NCI-H1105 treated with DMSO at 0.1 percent for 48 hours (cell line): ENCODE measurements at regions not wholly inside any gene's neighbourhood (a gene's known extent, or its start where the extent isn't known, plus 50 kb on each side); places are given as distances from the start of the nearest gene placed in this dataset.
"Not testable (repeated sequence)": the region's sequence is repeated elsewhere in the genome, so short reads cannot be mapped to it uniquely, and the experiment has no call there.

Experiments used
- DNase-seq: peaks from one replicate; lab custom pipeline; 2025; lab: John Stamatoyannopoulos, UW

GRCh38 chr1:191350938-191351337 lies 807.3 kb upstream of the RGS18 start:
- DNase-seq: peak; percentile 95

GRCh38 chr1:191358724-191359123 lies 799.5 kb upstream of the RGS18 start:
- no peak for DNase-seq

DNA sequence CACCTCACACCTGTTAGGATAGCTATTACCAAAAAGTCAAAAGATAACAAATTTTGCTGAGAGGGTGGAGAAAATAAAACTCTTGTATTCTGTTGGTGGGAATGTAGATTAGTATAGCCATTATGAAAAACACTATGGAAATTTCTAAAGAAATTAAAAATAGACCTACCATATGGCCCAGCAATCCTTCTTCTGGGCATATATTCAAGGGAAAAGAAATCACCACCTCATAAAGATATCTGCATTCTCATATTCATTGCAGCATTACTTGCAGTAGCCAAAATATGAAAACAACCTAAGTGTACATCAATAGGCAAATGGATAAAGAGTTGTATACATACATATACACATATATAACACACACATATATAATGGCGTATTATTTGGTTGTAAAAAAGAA lies 791.6 kb upstream of the RGS18 start:
- no peak for DNase-seq

DNA sequence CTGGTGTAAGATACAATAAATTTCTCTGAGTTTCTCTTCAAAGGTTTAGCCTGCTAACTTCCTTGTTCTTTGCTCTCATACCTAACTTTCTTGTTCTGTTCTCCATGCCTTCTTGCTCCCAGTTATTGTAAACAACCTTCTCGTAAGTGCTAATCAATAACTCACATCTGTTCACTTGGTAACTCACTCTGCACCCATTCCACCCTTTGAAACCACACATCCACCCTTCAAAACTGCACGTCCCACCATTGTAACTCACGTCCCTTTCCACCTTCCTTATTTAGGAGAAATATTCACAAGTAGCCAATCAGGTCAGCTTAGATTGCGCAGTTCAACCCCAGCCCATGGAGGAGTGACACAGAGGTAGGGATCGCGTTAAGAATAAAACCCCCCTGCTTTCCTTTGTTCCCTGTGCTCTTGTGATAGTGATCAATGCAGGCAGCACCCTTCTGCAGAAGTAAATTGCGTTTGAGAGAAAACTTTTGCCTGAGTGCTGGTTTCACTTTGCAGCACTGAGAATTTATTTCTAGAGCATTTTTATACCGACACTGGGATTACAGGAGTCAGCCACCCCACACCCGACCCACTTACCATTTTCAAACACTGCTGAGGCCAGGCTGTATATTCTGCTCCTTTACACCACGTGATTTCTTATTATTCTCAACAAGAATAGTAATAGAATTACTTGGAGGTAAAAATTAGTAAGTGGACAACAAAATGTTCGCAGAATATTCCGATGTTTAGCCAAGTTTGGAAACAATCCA lies 789.2 kb upstream of the RGS18 start:
- no peak for DNase-seq

- peak; percentile 12 for DNase-seq
Observed at GRCh38 chr1:191371626-191372025, 786.6 kb upstream of the RGS18 start.

DNA sequence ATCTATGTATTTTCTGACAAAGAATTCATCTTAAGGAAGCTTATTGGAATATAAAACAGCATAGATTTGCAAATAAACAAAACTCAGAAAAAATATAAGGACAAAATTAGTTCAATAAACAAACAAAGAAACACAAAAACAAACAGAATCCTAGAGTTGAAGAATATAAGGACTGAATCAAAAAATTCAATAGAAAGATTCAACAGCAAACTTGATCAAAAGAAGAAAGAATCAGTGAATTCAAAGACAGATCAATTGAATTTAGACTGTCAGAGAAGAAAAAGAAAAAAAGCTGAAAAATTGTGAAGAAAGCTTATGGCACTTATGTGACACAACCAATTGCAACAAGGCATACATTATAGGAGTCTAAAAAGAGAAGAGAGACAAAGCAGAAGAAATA lies 770.0 kb upstream of the RGS18 start:
- no peak for DNase-seq

GRCh38 chr1:191396622-191397021 lies 761.6 kb upstream of the RGS18 start:
- DNase-seq: no peak

- no peak for DNase-seq
Observed at GRCh38 chr1:191398551-191398950, 759.7 kb upstream of the RGS18 start.

DNA sequence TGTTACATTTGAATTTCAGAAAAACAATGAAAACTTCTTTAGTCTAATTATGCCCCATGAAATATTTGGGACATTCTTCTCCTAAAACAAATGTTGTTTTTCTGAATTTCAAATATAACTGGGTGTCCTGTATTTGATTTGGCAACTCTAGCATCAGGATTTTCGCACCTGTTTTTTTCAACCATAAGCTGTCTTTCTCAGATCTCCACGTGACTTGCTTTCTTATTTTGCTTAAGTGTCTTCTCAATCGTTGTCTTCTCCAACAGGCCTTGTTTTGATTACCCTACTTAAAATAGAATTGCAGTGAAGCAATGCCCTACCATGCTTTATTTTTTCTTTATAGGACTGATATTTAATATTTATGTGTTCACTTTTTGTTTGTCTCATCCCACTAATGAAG lies 752.8 kb upstream of the RGS18 start:
- DNase-seq: no peak

GRCh38 chr1:191414981-191415640 lies 743.2 kb upstream of the RGS18 start:
- DNase-seq: no peak

GRCh38 chr1:191419842-191420241 lies 738.4 kb upstream of the RGS18 start:
- no peak for DNase-seq

DNA sequence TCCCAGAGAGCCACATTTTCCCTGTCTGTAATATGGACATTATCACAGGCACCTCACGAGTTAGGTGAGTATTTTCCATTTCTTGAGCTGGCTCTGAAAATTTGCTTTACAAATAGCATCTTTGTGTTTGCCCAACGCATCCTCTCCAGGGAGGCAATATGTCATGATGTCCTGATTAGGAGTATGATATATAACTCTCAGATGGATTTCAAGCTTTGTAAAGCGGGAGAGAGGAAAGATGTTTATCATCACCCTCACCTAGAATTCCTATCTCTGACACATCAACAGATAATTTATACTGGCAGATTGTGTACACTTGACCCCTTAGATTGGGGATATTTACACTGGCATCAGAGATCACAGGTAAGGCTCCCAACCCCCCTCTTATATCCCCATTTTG lies 730.7 kb upstream of the RGS18 start:
- DNase-seq: no peak

DNA sequence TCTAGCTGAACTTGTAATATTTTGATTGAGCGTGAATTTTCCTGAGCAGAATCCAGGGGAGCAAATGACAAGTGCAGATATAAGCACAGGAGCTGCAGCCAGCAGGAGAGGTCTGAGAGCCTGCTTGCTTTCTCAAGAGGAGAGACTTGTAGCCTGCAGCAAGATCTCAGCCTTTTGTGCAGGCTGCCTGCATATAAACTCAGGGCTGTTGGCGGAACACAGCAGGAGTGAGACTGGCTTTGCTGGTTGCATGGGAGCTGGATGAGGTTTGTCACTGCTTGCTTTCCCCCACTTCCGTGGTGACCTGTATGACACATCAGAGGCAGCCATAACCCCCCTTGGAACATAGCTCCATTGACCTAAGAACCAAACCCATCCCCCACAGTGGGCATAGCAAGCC lies 725.4 kb upstream of the RGS18 start:
- no peak for DNase-seq

- no peak for DNase-seq
Observed at GRCh38 chr1:191438979-191439378, 719.3 kb upstream of the RGS18 start.

DNA sequence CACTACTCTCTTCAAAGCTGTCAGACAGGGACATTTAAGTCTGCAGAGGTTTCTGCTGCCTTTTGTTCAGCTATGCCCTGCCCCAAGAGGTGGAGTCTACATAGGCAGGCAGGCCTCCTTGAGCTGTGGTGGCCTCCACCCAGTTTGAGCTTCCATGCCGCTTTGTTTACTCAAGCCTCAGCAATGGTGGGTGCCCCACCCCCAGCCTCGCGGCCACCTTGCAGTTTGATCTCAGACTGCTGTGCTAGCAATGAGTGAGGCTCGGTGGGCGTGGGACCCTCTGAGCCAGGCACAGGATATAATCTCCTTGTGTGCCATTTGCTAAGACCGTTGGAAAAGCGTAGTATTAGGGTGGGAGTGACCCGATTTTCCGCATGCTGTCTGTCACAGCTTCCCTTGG lies 710.0 kb upstream of the RGS18 start:
- not testable (repeated sequence) for DNase-seq

GRCh38 chr1:191452586-191452985 lies 705.7 kb upstream of the RGS18 start:
- DNase-seq: no peak

- no peak for DNase-seq
Observed at GRCh38 chr1:191453487-191453886, 704.8 kb upstream of the RGS18 start.

GRCh38 chr1:191457889-191458288 lies 700.4 kb upstream of the RGS18 start:
- DNase-seq: no peak

DNA sequence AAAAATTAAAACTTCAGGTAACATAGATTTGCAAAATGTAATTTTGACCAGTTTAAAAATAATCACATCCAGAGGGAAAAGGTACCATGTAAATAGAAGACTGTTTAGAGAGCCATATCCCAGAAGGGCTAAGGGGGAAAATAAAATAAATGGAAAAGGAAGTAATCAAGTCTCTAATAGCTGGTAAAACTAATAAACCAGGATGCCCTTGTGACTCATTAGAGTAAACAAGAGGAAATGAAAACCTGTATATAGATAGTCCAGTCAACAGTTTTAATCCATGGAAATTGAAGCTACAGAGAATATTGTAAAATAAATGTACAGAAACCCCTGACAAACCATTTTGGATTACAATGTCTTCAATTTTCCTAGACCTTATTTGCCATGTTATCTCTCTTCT lies 698.0 kb upstream of the RGS18 start:
- no peak for DNase-seq

GRCh38 chr1:191483988-191484387 lies 674.3 kb upstream of the RGS18 start:
- no peak for DNase-seq

DNA sequence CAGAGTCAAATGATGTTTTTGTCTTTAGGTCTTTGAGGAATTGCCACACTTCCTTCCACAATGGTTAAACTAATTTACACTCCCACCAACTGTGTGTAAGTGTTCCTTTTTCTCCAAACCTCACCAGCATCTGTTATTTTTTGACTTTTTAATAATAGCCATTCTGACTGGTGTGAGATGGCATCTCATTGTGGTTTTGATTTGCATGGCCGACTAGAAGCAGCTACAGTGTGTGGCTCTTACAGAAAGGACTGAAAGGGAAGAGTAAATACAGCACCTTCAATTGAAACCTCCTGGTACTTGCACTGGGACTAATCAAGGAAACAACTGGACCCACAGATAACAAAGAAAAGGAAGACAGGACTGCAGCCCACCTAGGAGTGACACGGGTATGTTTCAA lies 668.0 kb upstream of the RGS18 start:
- DNase-seq: no peak

GRCh38 chr1:191495040-191495439 lies 663.2 kb upstream of the RGS18 start:
- DNase-seq: no peak

- no peak for DNase-seq
Observed at GRCh38 chr1:191498318-191498717, 659.9 kb upstream of the RGS18 start.

DNA sequence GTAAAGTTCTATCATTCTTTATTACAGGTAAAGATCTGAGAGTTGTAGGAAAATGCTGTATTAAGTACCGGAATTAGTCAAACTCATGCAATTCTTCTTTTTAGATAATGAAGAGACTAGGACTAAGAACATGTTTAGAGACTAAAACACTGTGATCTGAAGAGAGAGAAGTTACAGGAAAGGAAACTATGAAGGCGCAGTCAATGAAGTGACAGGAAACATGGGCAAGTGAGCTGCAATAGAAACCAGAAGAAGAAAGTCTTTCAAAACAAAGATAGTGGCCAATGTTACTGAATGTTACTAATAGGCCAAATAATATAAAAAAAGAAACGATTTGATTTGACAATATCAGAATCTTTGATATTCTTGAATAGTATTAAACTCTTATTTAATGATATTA lies 659.4 kb upstream of the RGS18 start:
- no peak for DNase-seq
